H9 (cell line): ENCODE measurements at regions not wholly inside any gene's neighbourhood (a gene's known extent, or its start where the extent isn't known, plus 50 kb on each side); places are given as distances from the start of the nearest gene placed in this dataset.

Experiments
- DNase-seq: peaks from one replicate; pipeline ENCODE4 v3.0.0-alpha.2; 2017
- H2AFZ ChIP-seq: one replicate; pipeline ENCODE4 v1.6.1; 2013; ENCODE audit warnings: mild to moderate bottlenecking, low read length, control low read depth, moderate library complexity
- H2AK5ac ChIP-seq: 2 replicates; pipeline ENCODE4 v1.6.1; 2013; ENCODE audit warnings: low read length, control low read depth, mixed read lengths; ENCODE audit not compliant: insufficient read length
- H2BK120ac ChIP-seq: one replicate; pipeline ENCODE4 v1.6.1; 2013; ENCODE audit warnings: low read depth, mild to moderate bottlenecking, low read length, control low read depth, inconsistent platforms; ENCODE audit not compliant: poor library complexity, severe bottlenecking
- H2BK12ac ChIP-seq: 2 replicates; pipeline ENCODE4 v1.6.1; 2013; ENCODE audit warnings: low read length, control low read depth, mixed read lengths, low read depth; ENCODE audit not compliant: insufficient read length
- H2BK15ac ChIP-seq: 2 replicates; pipeline ENCODE4 v1.6.1; 2013; ENCODE audit warnings: low read depth, low read length, control low read depth
- H2BK20ac ChIP-seq: one replicate; pipeline ENCODE4 v1.6.1; 2013; ENCODE audit warnings: low read depth, mild to moderate bottlenecking, low read length, control low read depth, inconsistent platforms; ENCODE audit not compliant: poor library complexity, severe bottlenecking
- H2BK5ac ChIP-seq: 2 replicates; pipeline ENCODE4 v1.6.1; 2013; ENCODE audit warnings: low read length, control low read depth, mixed read lengths; ENCODE audit not compliant: insufficient read length
- H3K14ac ChIP-seq: 2 replicates; pipeline ENCODE4 v1.6.1; 2013; ENCODE audit warnings: low read length, control low read depth; ENCODE audit not compliant: insufficient read depth
- H3K18ac ChIP-seq: 2 replicates; pipeline ENCODE4 v1.6.1; 2013; ENCODE audit warnings: low read depth, mild to moderate bottlenecking, mixed read lengths, low read length, control low read depth; ENCODE audit not compliant: insufficient read length
- H3K23ac ChIP-seq: 2 replicates; pipeline ENCODE4 v1.6.1; 2013; ENCODE audit warnings: low read length, control low read depth, mixed read lengths, low read depth; ENCODE audit not compliant: insufficient read length
- H3K23me2 ChIP-seq: 2 replicates; pipeline ENCODE4 v1.6.1; 2013; ENCODE audit warnings: low read depth, mild to moderate bottlenecking, mixed read lengths, low read length, control low read depth; ENCODE audit not compliant: insufficient read length, poor library complexity, severe bottlenecking
- H3K27ac ChIP-seq: 2 replicates; pipeline ENCODE4 v1.5.1; 2013; ENCODE audit warnings: low read length, control low read depth, mixed read lengths, low read depth; ENCODE audit not compliant: insufficient read length
- H3K27me3 ChIP-seq: 2 replicates; pipeline ENCODE4 v1.6.1; 2013; ENCODE audit warnings: low read length, control low read depth, inconsistent platforms; ENCODE audit not compliant: insufficient read depth
- H3K4ac ChIP-seq: 2 replicates; pipeline ENCODE4 v1.6.1; 2013; ENCODE audit warnings: low read depth, mild to moderate bottlenecking, control low read depth, inconsistent platforms, low read length, moderate library complexity
- H3K4me1 ChIP-seq: 2 replicates; pipeline ENCODE4 v1.6.1; 2013; ENCODE audit warnings: low read length, control low read depth, inconsistent platforms; ENCODE audit not compliant: insufficient read depth
- H3K4me2 ChIP-seq: 2 replicates; pipeline ENCODE4 v1.6.1; 2013; ENCODE audit warnings: low read length, control low read depth, mixed read lengths; ENCODE audit not compliant: insufficient read length, insufficient read depth
- H3K56ac ChIP-seq: 2 replicates; pipeline ENCODE4 v1.6.1; 2013; ENCODE audit warnings: low read depth, mild to moderate bottlenecking, mixed read lengths, low read length, control low read depth; ENCODE audit not compliant: insufficient read length
- H3K79me1 ChIP-seq: 2 replicates; pipeline ENCODE4 v1.6.1; 2013; ENCODE audit warnings: low read depth, mild to moderate bottlenecking, moderate library complexity, low read length, control low read depth, inconsistent platforms; ENCODE audit not compliant: insufficient read depth, poor library complexity, severe bottlenecking
- H3K79me2 ChIP-seq: 2 replicates; pipeline ENCODE4 v1.6.1; 2013; ENCODE audit warnings: low read length, control low read depth, inconsistent platforms; ENCODE audit not compliant: insufficient read depth
- H3K9ac ChIP-seq: 2 replicates; pipeline ENCODE4 v1.6.1; 2013; ENCODE audit warnings: low read length, control low read depth, mixed read lengths; ENCODE audit not compliant: insufficient read length; ENCODE audit errors: extremely low read depth
- H3K9me3 ChIP-seq: one replicate; pipeline ENCODE4 v1.6.1; 2013; ENCODE audit warnings: low read depth, low read length, inconsistent platforms; ENCODE audit not compliant: control insufficient read depth
- H3T11ph ChIP-seq: one replicate; pipeline ENCODE4 v1.6.1; 2013; ENCODE audit warnings: mild to moderate bottlenecking, low read length, control low read depth, inconsistent platforms
- H4K20me1 ChIP-seq: one replicate; pipeline ENCODE4 v1.6.1; 2013; ENCODE audit not compliant: control insufficient read depth, insufficient read length, insufficient read depth
- H4K5ac ChIP-seq: 2 replicates; pipeline ENCODE4 v1.6.1; 2013; ENCODE audit warnings: low read depth, mild to moderate bottlenecking, mixed read lengths, low read length, control low read depth; ENCODE audit not compliant: insufficient read length
- H4K8ac ChIP-seq: replicated peaks from 2 replicates; pipeline ENCODE4 v1.6.1; 2013; ENCODE audit warnings: low read length, control low read depth, mixed read lengths, low read depth; ENCODE audit not compliant: insufficient read length
- H4K91ac ChIP-seq: 2 replicates; pipeline ENCODE4 v1.6.1; 2013; ENCODE audit warnings: low read depth, mild to moderate bottlenecking, moderate library complexity, mixed read lengths, low read length, control low read depth; ENCODE audit not compliant: insufficient read length
- H3K27ac Mint-ChIP-seq, 3 experiments: 2 replicates in 2 of 3; 3 replicates in 1 of 3; pipeline ENCODE4 v1.8.0; 2020 to 2021; ENCODE audit warnings: mixed read lengths in 3 of 3, mild to moderate bottlenecking in 1 of 3, moderate library complexity in 1 of 3
- H3K27me3 Mint-ChIP-seq: 2 replicates; pipeline ENCODE4 v1.8.0; 2021; ENCODE audit warnings: low read depth, mild to moderate bottlenecking, moderate library complexity, mixed read lengths
- H3K36me3 Mint-ChIP-seq, 3 experiments: 2 replicates in 2 of 3; 3 replicates in 1 of 3; pipeline ENCODE4 v1.8.0; 2020 to 2021; ENCODE audit warnings: low read depth in 3 of 3, mixed read lengths in 3 of 3; ENCODE audit not compliant: insufficient read depth in 1 of 3
- H3K4me1 Mint-ChIP-seq, 2 experiments: 2 replicates each; pipeline ENCODE4 v1.8.0; 2020; ENCODE audit warnings: mixed read lengths in 2 of 2
- H3K4me3 Mint-ChIP-seq, 2 experiments: 2 replicates in 1 of 2; 3 replicates in 1 of 2; pipeline ENCODE4 v1.8.0; 2020 to 2021; ENCODE audit warnings: mild to moderate bottlenecking in 2 of 2, mixed read lengths in 2 of 2, moderate library complexity in 1 of 2
- H3K9me3 Mint-ChIP-seq, 2 experiments: 2 replicates in 1 of 2; 3 replicates in 1 of 2; pipeline ENCODE4 v1.8.0; 2020; ENCODE audit warnings: mild to moderate bottlenecking in 2 of 2, mixed read lengths in 2 of 2, moderate library complexity in 1 of 2
- CTCF ChIP-seq: fragments of 200-600 bp; sonication (generic); conservative IDR thresholded peaks from 3 replicates; pipeline ENCODE4 v1.8.0; 2021; ENCODE audit warnings: antibody characterized with exemption, mild to moderate bottlenecking
- WGBS: extraction: QIAGEN DNeasy Blood & Tissue Kit; methylation state at CpG from one replicate; pipeline ENCODE4 v1.1.7; 2013; ENCODE audit warnings: missing lambda C conversion rate, low lambda C conversion rate, mixed read lengths; ENCODE audit not compliant: insufficient read length; ENCODE audit errors: extremely low coverage; 5-methylcytosine and 5-hydroxymethylcytosine counted together

GRCh38 chr2:217393585-217394032 is 533.7 kb upstream of the TNP1 start:
- peaks cover 6 to 18% (median 9%) of the 10 kb centered on the region in 3 experiments; a peak in 6 of 7 replicates for H3K36me3 Mint-ChIP-seq
- Histone ChIP-seq H3K4me1 (no peaks in the 10 kb centered on the region), H2BK120ac (no peak overlapping the region), H3K79me2 (no peaks in the 10 kb centered on the region), H4K5ac (no peak overlapping the region), H3K4me2 (no peak overlapping the region), H4K8ac (no peak overlapping the region), H3K79me1 (no peaks in the 10 kb centered on the region), H2BK20ac (no peak overlapping the region), H4K20me1 (no peaks in the 10 kb centered on the region), H2AK5ac (no peak overlapping the region), H3K23ac (no peak overlapping the region), H2BK5ac (no peak overlapping the region), H3K56ac (no peak overlapping the region), H3K18ac (no peak overlapping the region), H3K9me3 (peaks cover 5% of the 10 kb centered on the region), H3K27ac (no peak overlapping the region), H3K27me3 (no peaks in the 10 kb centered on the region), H4K91ac (no peak overlapping the region), H2BK12ac (no peak overlapping the region), H2BK15ac (no peak overlapping the region), H3K9ac (no peak overlapping the region), H3K23me2 (no peaks in the 10 kb centered on the region), H3K4ac (no peak overlapping the region), H2AFZ (no peak overlapping the region), H3T11ph (no peak overlapping the region), H3K14ac (no peak overlapping the region)
- no peak overlapping the region for H3K4me3 Mint-ChIP-seq
- no peaks in the 10 kb centered on the region for H3K4me1 Mint-ChIP-seq
- peaks cover 19 to 24% of the 10 kb centered on the region in 2 experiments; a peak in 4 of 5 replicates for H3K9me3 Mint-ChIP-seq
- DNase-seq = no peak
- no peak for TF ChIP-seq CTCF
- no CpG with 5 or more reads among the region's 4 CpGs for WGBS
- no peaks in the 10 kb centered on the region; the same call in 1 of the 2 replicates for H3K27me3 Mint-ChIP-seq
- H3K27ac Mint-ChIP-seq = peak overlapping the region in 1 of 3 experiments; percentile 44; a peak in 1 of 7 replicates
